Loucy (cell line): ENCODE measurements at regions not wholly inside any gene's neighbourhood (a gene's known extent, or its start where the extent isn't known, plus 50 kb on each side); places are given as distances from the start of the nearest gene placed in this dataset.

Source experiments
- H2AFZ ChIP-seq: fragments of 200-600 bp; sonication (generic); 2 replicates; pipeline ENCODE4 v1.6.0; 2016; ENCODE audit warnings: antibody characterized with exemption, mild to moderate bottlenecking, low read length, moderate library complexity
- H3F3A ChIP-seq: fragments of 200-600 bp; 2 replicates; pipeline ENCODE4 v1.6.0; 2016; ENCODE audit warnings: antibody characterized with exemption, low read depth, mild to moderate bottlenecking
- H3K27me3 ChIP-seq: fragments of 200-600 bp; sonication (generic); 2 replicates; pipeline ENCODE4 v1.6.1; 2014; ENCODE audit warnings: low read length, mild to moderate bottlenecking; ENCODE audit not compliant: insufficient read depth, poor library complexity, severe bottlenecking
- H3K36me3 ChIP-seq: fragments of 200-600 bp; sonication (generic); 2 replicates; pipeline ENCODE4 v1.6.1; 2016; ENCODE audit warnings: low read length; ENCODE audit not compliant: insufficient read depth
- H3K4me1 ChIP-seq: fragments of 200-600 bp; sonication (generic); 2 replicates; pipeline ENCODE4 v1.5.1; 2014; ENCODE audit warnings: low read length, mild to moderate bottlenecking; ENCODE audit not compliant: insufficient read depth, poor library complexity, severe bottlenecking
- H3K4me2 ChIP-seq: fragments of 200-600 bp; sonication (generic); 2 replicates; pipeline ENCODE4 v1.6.0; 2014; ENCODE audit warnings: antibody characterized with exemption, low read length, low read depth, mild to moderate bottlenecking; ENCODE audit not compliant: poor library complexity, severe bottlenecking
- H3K4me3 ChIP-seq: fragments of 200-600 bp; sonication (generic); 2 replicates; pipeline ENCODE4 v1.5.1; 2014; ENCODE audit warnings: low read length, mild to moderate bottlenecking, mixed read lengths; ENCODE audit not compliant: poor library complexity, severe bottlenecking
- H3K79me2 ChIP-seq: fragments of 200-600 bp; sonication (generic); 2 replicates; pipeline ENCODE4 v1.6.1; 2014; ENCODE audit warnings: low read length; ENCODE audit not compliant: insufficient read depth
- H3K9ac ChIP-seq: fragments of 200-600 bp; sonication (generic); 2 replicates; pipeline ENCODE4 v1.6.0; 2014; ENCODE audit warnings: mild to moderate bottlenecking, low read depth, low read length, moderate library complexity; ENCODE audit not compliant: poor library complexity, severe bottlenecking
- H3K9me2 ChIP-seq: fragments of 200-600 bp; sonication (generic); replicated peaks from 2 replicates; pipeline ENCODE4 v1.6.1; 2016; ENCODE audit warnings: low read depth, low read length, mixed read lengths
- H3K9me3 ChIP-seq: fragments of 200-600 bp; sonication (generic); 2 replicates; pipeline ENCODE4 v1.6.1; 2014; ENCODE audit warnings: mild to moderate bottlenecking, antibody characterized with exemption, low read length, low read depth; ENCODE audit not compliant: insufficient read depth
- H4K20me1 ChIP-seq: fragments of 200-600 bp; sonication (generic); 2 replicates; pipeline ENCODE4 v1.6.0; 2014; ENCODE audit warnings: antibody characterized with exemption, low read length, mild to moderate bottlenecking; ENCODE audit not compliant: insufficient read depth, poor library complexity, severe bottlenecking
- CTCF ChIP-seq: fragments of 200-600 bp; sonication (generic); conservative IDR thresholded peaks from 2 replicates; pipeline ENCODE4 v1.5.1; 2014; ENCODE audit warnings: mild to moderate bottlenecking, antibody characterized with exemption, low read length
- EZH2phosphoT487 ChIP-seq: fragments of 200-600 bp; IDR thresholded peaks from 2 replicates; pipeline ENCODE4 v1.6.1; 2018; ENCODE audit warnings: antibody characterized with exemption, mild to moderate bottlenecking, moderate library complexity, borderline replicate concordance

GRCh38 chr4:99722725-99723124 lies 65.1 kb upstream of the C4orf54 start:
- Histone ChIP-seq H3K27me3 (no peaks in the 10 kb centered on the region), H4K20me1 (no peaks in the 10 kb centered on the region), H3K9me3 (no peaks in the 10 kb centered on the region), H3K36me3 (no peaks in the 10 kb centered on the region), H3K9ac (no peak overlapping the region), H3K4me1 (peaks cover 4% of the 10 kb centered on the region), H3K79me2 (no peaks in the 10 kb centered on the region), H3K9me2 (no peaks in the 10 kb centered on the region), H3F3A (no peaks in the 10 kb centered on the region), H3K4me2 (no peak overlapping the region), H2AFZ (no peak overlapping the region), H3K4me3 (no peak overlapping the region)
- TF ChIP-seq EZH2phosphoT487 (no peak), CTCF (no peak)

GRCh38 chr4:99722006-99722405 lies 64.4 kb upstream of the C4orf54 start:
- Histone ChIP-seq H3K27me3 (no peaks in the 10 kb centered on the region), H3K36me3 (no peaks in the 10 kb centered on the region), H3K9ac (no peak overlapping the region), H3K4me3 (no peak overlapping the region), H4K20me1 (no peaks in the 10 kb centered on the region), H3K79me2 (no peaks in the 10 kb centered on the region), H3K9me3 (no peaks in the 10 kb centered on the region), H3K9me2 (no peaks in the 10 kb centered on the region), H3K4me1 (peaks cover 4% of the 10 kb centered on the region), H2AFZ (no peak overlapping the region), H3K4me2 (no peak overlapping the region), H3F3A (no peaks in the 10 kb centered on the region)
- TF ChIP-seq EZH2phosphoT487 (no peak), CTCF (no peak)

GRCh38 chr4:99720206-99720605 lies 62.6 kb upstream of the C4orf54 start:
- Histone ChIP-seq H3K4me3 (no peak overlapping the region), H3K4me1 (peaks cover 14% of the 10 kb centered on the region), H3K9ac (no peak overlapping the region), H3K4me2 (no peak overlapping the region), H3K27me3 (no peaks in the 10 kb centered on the region), H2AFZ (no peak overlapping the region), H3K9me3 (no peaks in the 10 kb centered on the region), H4K20me1 (no peaks in the 10 kb centered on the region), H3K36me3 (no peaks in the 10 kb centered on the region), H3K9me2 (no peaks in the 10 kb centered on the region), H3F3A (no peaks in the 10 kb centered on the region), H3K79me2 (no peaks in the 10 kb centered on the region)
- TF ChIP-seq CTCF (no peak), EZH2phosphoT487 (no peak)
